Fibroblast of skin of left biceps (primary cell): ENCODE measurements at regions not wholly inside any gene's neighbourhood (a gene's known extent, or its start where the extent isn't known, plus 50 kb on each side); places are given as distances from the start of the nearest gene placed in this dataset.
"Not testable (repeated sequence)": the region's sequence is repeated elsewhere in the genome, so short reads cannot be mapped to it uniquely, and the experiment has no call there.

ENCODE experiments used
- DNase-seq, 2 experiments: peaks; one replicate each; pipeline ENCODE4 v3.0.0-alpha.2; 2013; ENCODE audit warnings: low read depth in 2 of 2

DNA sequence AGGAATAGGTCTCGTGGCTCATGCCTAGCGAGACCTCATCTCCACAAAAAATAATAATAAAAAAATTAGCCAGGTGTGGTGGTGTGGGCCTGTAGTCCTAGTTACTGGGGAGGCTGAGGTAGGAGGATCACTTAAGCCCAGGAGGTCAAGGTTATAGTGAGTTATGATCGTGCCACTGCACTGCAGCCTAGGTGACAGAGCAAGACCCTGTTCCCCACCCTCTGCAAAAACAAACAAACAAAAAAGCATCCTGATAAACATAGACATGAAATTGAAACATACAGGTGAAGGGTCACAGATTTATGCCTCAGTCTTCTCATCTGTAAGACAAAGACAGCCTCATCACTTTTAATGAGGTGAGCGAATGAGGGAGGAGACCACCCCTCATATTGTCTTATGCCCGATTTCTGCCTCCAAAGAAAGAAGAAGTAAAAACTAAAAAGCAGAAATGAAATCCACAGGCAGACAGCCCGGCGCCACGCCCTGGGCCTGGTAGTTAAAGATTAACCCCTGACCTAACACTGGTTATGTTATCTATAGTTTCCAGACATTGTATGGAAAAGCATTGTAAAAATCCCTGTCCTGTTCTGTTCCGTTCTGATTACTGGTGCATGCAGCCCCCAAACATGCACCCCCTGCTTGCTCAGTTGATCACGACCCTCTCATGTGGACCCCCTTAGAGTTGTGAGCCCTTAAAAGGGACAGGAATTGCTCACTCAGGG lies 138.5 kb downstream of the OR2B2 start:
- DNase-seq: not testable (repeated sequence)

DNA sequence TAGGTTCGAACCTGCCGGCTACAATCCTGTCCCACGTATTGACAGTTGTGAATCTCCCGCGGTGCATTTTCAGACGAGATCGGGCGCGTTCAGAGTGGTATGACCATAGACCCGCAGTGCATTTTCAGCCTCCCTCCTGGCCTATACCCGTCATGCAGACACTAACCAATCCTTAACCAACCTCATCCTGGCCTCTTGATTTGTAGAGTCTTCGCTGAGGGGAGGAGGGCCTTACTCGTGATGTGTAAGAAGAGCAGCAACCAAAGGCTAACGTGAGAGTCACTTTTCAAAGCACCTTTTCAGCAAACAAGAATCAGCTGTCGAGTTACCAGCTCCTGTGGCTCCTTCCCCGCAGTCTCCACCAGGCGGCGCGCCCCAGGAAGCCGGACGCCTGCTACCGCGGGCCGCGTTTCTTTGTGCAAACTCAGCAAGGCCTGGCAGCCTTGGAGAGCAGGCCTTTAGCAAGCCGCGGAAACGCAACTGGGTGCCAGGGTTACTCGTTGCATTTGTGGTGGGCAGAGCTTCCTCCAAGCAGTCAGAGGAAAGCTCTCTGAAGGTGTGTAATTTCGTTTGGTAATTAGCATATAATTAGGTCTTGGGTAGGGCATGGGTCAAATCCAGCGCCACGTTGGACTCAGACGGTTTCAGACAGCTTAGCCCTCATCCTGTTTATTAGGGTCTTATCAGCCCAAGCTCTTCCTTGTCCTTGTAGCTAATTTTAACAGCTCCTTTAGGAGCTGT lies 139.8 kb downstream of the OR2B2 start:
- peak; percentile 55 to 62 for DNase-seq

DNA sequence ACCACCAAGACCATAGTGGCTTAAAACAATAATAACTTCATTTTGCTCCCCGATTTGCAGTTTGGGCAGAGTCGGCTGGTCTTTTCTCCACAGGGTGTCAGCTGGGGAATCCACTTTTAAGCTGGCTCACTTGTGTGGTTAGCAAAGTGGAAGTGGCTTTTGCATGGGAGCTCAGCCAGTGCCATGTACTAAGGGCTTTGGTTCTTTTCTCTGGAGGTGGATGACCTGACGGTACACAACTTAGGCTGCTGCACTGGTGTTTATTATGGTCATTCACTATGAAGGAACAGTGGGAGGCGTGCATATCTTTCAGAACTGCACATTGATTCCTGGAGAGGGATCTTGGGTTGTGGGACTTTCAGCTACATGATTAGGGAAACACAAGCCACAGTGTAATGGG lies 141.0 kb downstream of the OR2B2 start:
- no peak for DNase-seq

GRCh38 chr6:27770724-27771123 lies 141.5 kb downstream of the OR2B2 start:
- no peak for DNase-seq

DNA sequence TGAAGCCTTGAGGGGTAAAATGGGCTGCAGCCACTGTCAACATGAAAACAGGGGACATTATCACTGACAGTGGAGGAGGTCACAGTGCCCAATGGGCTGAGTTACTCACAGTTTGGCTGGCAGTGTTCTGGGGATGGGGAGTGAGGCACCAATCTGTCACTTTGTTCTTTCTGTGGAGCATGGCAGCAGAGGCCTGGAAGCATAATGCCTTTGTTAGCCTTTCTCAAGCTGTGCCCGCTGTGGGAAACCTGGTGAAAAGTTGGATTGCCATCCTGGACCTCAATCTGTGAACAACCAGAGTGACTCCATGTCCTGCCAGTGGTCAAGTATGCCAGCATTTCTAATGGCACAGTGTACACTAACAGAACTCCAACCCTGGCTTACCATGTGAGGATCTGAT lies 143.6 kb downstream of the OR2B2 start:
- DNase-seq: no peak

DNA sequence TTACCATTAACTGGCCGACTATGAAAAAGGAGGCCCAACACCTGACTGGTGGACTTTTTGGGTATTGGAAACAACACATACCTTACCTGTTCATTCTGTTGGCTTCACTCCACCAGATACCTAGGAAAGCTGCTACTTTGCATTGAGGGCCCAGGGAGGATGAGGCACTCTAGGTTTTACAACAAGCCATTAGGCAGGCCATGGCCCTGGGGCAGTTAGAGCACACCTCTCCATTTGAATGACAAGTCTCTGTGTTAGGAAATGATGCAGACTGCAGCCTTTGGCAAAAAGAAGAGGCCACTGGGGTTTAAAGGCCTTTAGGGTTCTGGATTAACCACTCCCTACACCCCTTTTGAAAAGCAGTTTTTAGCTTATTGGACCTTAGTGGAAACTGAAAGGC lies 144.3 kb downstream of the OR2B2 start:
- no peak for DNase-seq

DNA sequence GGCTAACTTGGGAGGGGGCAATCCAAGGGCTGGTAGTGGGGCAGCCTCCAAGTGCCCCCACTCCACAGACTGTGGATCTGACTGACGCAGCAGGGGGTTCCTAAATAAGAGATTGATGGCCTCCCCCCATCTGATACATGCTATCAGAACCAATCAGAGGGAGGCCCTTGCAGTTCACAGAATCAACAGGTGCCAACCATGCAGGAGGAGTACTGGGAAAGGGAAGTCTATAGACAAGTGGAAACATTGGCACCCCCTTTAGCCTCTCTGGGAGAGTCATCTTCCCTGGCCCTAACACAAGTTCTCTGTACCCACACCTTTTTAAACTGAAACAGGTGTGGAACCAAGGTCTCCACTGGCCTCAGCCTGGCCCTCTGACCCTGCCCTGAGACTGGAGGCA lies 145.8 kb downstream of the OR2B2 start:
- no peak for DNase-seq

GRCh38 chr6:27765028-27765590 lies 147.1 kb downstream of the OR2B2 start:
- DNase-seq: no peak

GRCh38 chr6:27761391-27761790 lies 150.8 kb downstream of the OR2B2 start:
- DNase-seq: no peak

DNA sequence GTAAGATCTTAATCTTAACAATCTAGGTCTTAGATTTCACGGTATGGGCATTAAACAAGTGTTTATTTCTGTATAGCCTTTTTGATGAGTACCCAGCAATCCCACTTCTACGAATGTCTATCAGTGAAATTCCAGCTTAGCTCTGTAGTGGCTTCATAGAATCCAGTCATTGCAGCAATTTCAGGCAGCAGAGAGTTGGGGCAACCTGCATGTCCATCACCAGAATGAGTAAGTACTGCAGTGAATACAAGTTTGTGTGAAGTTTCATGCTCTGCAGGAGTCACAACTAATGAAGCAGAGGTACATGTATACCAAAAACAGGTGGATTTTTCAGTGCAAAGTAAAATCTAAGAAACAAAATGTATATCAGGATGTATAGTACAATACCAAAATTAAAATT lies 151.7 kb downstream of the OR2B2 start:
- no peak for DNase-seq

DNA sequence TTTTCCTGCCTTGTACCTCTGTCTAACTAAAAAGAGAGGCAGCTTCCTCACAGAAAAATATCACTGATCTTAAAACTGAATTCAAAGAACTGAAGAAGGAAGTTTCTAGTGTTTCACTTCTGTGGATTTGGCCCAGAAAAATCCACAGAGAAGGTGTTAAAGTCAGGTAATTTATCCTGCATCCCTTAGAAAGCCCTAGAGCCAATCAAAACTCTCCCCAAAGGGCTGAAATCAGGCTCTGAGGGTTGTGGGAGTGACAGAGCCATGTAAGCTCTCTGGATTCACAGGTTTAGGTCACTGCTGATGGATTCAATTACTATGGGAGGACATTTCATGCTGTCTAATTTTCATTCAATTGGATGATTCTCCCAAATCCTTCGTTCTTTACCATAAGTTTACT lies 152.3 kb downstream of the OR2B2 start:
- no peak for DNase-seq

DNA sequence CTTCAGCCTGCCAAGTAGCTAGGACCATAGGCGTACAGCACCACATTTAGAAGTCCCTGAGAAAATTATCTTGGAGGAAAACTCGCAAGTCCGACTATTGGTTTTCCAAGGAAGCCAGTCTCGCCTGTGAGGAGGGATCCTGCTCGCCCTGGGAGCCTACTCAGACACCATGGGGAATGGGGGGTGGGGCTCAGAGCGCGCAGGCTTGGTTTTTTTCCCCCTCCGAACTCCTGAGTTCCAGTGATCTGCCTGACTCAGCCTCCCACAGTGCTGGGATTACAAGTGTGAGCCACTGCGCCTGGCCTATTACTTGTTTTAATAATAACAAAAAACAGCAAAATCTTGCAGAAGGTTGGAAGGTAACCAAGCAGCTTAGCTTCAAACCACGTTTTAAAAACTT lies 153.7 kb downstream of the OR2B2 start:
- DNase-seq: no peak

DNA sequence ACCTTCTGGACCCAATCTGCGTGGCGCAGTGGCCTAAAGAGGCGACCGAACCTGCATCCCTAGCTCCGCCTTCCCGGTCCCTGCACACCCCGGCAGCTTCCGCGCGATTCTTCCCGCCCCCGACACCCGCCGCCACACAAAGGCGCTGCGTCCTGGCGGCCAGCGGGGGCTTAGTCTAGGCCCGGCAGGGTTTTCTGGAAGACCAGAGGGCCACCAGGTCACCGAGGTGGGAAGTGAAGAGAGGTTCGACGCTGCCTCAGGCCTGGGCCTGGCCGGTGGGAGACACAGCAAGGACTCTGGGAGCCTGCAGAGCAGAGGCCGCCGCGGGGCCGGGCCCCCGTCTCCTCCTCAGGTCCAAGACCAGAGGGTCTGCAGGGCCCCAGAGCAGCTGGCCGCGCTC lies 154.9 kb downstream of the OR2B2 start:
- no peak for DNase-seq

DNA sequence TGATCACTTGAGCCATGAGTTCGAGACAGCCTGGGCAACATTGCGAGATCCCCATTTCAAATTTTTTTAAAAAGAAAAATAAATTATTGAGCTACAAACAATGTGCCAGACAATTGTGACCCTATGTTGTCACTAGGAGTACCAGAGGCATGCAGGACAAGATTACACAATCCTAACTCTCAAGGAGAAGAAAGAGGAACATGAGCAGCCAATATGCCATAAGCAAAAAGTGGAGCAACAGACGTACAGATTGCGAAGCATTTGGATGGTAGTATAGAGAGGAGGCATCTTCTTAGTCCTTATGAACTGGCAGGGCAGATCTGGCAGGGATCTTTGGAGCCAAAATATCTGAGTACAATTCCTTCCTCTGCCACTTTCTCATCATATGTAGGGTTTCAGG lies 156.4 kb downstream of the OR2B2 start:
- no peak for DNase-seq

GRCh38 chr6:27754408-27754782 lies 157.8 kb downstream of the OR2B2 start:
- DNase-seq: no peak

- DNase-seq: peak; percentile 60 to 61
These were observed 158.4 kb downstream of the OR2B2 start for GRCh38 chr6:27753668-27754407.

DNA sequence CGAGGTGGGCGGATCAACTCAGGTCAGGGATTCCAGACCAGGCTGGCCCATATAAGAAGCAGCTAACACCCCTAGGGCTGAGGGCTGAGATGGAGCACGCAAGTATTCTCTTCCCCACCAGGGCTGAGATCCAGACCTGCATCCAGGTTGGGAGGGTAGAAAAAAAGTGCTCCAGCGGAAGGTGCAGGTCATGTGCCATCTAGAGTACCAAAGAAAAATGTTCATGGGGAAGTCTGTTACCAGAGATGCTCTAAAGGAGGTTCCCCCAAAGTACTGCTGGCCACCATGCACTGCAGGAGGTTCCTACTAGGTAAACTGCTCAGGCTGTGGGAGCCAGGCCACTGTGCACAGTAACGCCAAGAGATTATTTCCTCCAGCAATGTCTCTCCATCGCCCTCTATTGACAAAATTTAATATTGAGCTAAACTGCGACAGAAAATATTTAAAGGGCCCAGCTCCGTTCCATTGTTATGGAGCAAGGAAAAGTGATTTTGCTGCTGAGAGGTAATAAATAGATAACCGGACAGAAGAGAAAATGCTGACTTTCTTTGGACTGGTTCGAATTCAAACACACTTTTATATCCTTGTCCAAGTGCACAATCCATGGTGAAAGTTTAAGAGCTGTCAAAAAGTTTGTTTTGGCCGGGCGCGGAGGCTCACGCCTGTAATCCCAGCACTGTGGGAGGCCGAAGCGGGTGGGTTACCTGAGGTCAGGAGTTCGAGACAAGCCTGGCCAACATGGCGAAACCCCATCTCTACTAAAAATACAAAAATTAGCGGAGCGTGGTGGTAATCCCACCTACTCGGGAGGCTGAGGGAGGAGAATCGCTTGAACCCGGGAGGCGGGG lies 159.9 kb downstream of the OR2B2 start:
- peak; percentile 54 to 56 for DNase-seq

- no peak for DNase-seq
These were observed 163.5 kb downstream of the OR2B2 start for GRCh38 chr6:27748661-27749060.

DNA sequence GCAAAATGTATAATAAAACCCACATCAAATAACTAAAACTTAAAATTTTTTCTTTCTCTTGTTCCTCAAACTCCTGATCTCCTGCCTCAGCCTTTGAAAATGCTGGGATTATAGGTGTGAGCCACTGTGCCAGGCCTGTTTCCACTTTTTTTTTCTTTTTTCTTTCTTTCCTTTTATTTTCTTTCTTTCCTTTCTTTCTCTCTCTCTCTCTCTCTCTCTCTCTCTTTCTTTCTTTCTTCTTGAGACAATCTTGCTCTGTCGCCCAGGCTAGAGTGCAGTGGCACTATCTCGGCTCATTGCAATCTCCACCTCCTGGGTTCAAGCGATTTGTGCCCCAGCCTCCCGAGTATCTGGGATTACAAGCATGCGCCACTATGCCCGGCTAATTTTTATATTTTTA lies 164.6 kb downstream of the OR2B2 start:
- DNase-seq: no peak

DNA sequence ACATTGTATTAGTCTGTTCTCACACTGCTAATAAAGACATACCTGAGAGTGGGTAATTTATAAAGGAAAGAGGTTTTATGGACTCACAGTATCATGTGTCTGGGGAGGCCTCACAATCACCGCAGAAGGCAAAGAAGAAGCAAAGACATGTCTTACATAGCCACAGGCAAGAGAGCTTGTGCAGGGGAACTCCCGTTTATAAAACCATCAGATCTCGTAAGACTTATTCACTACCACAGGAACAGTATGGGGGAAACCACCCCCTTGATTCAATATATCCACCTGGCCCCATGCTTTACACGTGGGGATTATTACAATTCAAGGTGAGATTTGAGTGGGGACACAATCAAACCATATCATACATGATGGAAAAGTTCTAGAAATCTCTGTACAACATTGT lies 165.3 kb downstream of the OR2B2 start:
- DNase-seq: not testable (repeated sequence)

DNA sequence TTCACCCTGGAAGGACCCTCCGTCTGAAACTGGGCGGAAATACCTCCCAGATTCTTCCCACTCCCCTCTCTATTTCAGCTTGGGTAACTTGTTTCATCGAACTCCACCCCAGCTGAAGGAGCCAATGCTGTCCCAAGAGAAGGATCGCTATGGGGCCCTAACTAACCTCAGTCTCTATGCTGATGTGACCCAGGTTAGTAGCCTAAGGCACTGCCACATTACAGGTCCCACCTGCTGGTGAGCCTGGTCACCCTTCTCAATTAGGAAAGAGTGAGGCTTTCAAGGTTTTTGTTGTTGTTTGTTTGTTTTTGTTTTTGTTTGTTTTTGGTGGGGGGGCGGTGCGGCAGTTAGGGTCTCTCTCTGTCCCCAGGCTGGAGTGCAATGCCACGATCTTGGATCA lies 168.4 kb downstream of the OR2B2 start:
- no peak for DNase-seq
